ENCODE measurements at regions not wholly inside any gene's neighbourhood (a gene's known extent, or its start where the extent isn't known, plus 50 kb on each side); places are given as distances from the start of the nearest gene placed in this dataset.

DNA sequence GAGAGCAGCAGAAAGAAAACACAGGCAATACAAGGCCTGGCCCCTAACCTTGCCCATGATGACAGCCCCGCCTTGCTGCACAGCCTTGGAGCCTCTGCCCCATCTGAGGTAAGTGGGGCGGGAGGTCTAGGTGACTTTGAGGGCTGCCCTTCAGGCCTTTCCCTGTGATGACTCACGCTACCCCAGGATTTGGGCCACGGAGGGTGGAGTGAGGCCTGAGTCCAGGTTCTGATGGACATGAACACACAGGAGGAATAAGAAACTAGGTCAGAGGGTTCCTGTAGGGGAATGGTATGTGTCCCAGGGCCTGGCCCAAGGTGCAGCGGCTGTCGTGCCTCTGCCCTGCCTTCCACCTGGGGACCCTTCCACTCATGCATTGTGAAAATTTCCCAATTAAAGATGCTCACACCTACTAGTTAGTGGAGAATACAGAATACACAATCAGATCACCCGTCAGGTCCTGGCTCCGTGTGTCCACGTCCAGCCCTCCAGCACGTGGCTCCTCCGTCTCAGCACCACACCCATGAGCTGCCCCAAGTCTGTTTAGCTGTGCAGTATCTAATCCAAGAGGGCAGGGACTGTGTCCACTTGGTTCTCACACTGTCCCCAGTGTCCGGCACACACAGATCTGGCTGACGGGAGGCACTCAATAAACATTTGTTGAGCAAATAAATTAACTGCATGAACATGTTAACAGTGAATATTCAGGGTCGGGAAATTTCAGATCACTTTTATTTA lies 111.0 kb downstream of the CHST1 start:
- TF ChIP-seq, protein P1, sequence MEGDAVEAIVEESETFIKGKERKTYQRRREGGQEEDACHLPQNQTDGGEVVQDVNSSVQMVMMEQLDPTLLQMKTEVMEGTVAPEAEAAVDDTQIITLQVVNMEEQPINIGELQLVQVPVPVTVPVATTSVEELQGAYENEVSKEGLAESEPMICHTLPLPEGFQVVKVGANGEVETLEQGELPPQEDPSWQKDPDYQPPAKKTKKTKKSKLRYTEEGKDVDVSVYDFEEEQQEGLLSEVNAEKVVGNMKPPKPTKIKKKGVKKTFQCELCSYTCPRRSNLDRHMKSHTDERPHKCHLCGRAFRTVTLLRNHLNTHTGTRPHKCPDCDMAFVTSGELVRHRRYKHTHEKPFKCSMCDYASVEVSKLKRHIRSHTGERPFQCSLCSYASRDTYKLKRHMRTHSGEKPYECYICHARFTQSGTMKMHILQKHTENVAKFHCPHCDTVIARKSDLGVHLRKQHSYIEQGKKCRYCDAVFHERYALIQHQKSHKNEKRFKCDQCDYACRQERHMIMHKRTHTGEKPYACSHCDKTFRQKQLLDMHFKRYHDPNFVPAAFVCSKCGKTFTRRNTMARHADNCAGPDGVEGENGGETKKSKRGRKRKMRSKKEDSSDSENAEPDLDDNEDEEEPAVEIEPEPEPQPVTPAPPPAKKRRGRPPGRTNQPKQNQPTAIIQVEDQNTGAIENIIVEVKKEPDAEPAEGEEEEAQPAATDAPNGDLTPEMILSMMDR (IDR thresholded peaks at IDR 0.05; ENCODE audit: low read length): no peak
- TF ChIP-seq EZH2 (optimal IDR thresholded peaks at IDR 0.05; ENCODE audit: low read depth, low read length) (no peak), EZH2phosphoT487 (IDR thresholded peaks at IDR 0.05; ENCODE audit: low read length) (no peak)

Data from MM.1S (cell line).